ENCODE measurements at regions not wholly inside any gene's neighbourhood (a gene's known extent, or its start where the extent isn't known, plus 50 kb on each side); places are given as distances from the start of the nearest gene placed in this dataset.

DNA sequence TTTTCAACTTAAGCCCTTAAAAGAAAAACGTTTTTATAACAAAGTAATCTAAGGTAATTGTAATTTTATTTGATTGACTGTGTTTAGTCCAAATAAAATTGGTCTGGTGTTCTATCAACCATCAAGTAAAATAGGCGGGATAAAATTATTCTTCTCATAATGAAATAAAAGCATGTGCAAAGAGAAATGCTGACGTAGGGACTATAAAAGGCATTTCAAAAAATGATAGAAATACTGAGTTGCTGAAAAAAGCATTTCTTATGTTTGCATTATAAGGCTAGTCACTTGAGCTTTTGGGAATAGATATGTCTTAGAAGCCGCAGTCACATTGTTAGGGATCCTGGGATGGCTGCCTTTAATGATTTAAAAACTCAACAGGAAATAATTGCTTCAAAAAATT is 608.0 kb upstream of the JAG1 start:
- TF ChIP-seq ZFP3 (CRISPR knock-in tag; IDR thresholded peaks at IDR 0.05): no peak
- no peak for TF ChIP-seq RARB (CRISPR knock-in tag; IDR thresholded peaks at IDR 0.05)
- TF ChIP-seq ISL1 (CRISPR knock-in tag; IDR thresholded peaks at IDR 0.05): no peak
- no peak for TF ChIP-seq ZNF70 (CRISPR knock-in tag; IDR thresholded peaks at IDR 0.05)
- no peak for TF ChIP-seq BACH2 (CRISPR knock-in tag; IDR thresholded peaks at IDR 0.05; ENCODE audit: borderline replicate concordance)
- TF ChIP-seq ZNF8 (CRISPR knock-in tag; IDR thresholded peaks at IDR 0.05): no peak
- TF ChIP-seq PPARA (CRISPR knock-in tag; IDR thresholded peaks at IDR 0.05; ENCODE audit: borderline replicate concordance): no peak
- TF ChIP-seq, protein P1, sequence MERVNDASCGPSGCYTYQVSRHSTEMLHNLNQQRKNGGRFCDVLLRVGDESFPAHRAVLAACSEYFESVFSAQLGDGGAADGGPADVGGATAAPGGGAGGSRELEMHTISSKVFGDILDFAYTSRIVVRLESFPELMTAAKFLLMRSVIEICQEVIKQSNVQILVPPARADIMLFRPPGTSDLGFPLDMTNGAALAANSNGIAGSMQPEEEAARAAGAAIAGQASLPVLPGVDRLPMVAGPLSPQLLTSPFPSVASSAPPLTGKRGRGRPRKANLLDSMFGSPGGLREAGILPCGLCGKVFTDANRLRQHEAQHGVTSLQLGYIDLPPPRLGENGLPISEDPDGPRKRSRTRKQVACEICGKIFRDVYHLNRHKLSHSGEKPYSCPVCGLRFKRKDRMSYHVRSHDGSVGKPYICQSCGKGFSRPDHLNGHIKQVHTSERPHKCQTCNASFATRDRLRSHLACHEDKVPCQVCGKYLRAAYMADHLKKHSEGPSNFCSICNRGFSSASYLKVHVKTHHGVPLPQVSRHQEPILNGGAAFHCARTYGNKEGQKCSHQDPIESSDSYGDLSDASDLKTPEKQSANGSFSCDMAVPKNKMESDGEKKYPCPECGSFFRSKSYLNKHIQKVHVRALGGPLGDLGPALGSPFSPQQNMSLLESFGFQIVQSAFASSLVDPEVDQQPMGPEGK (CRISPR knock-in tag; IDR thresholded peaks at IDR 0.05; ENCODE audit: borderline replicate concordance): no peak
- no peak for TF ChIP-seq OSR1 (CRISPR knock-in tag; IDR thresholded peaks at IDR 0.05)
- TF ChIP-seq GLIS3 (CRISPR knock-in tag; IDR thresholded peaks at IDR 0.05): no peak
- TF ChIP-seq CSDC2 (CRISPR knock-in tag; IDR thresholded peaks at IDR 0.05): no peak
- TF ChIP-seq, protein P2, sequence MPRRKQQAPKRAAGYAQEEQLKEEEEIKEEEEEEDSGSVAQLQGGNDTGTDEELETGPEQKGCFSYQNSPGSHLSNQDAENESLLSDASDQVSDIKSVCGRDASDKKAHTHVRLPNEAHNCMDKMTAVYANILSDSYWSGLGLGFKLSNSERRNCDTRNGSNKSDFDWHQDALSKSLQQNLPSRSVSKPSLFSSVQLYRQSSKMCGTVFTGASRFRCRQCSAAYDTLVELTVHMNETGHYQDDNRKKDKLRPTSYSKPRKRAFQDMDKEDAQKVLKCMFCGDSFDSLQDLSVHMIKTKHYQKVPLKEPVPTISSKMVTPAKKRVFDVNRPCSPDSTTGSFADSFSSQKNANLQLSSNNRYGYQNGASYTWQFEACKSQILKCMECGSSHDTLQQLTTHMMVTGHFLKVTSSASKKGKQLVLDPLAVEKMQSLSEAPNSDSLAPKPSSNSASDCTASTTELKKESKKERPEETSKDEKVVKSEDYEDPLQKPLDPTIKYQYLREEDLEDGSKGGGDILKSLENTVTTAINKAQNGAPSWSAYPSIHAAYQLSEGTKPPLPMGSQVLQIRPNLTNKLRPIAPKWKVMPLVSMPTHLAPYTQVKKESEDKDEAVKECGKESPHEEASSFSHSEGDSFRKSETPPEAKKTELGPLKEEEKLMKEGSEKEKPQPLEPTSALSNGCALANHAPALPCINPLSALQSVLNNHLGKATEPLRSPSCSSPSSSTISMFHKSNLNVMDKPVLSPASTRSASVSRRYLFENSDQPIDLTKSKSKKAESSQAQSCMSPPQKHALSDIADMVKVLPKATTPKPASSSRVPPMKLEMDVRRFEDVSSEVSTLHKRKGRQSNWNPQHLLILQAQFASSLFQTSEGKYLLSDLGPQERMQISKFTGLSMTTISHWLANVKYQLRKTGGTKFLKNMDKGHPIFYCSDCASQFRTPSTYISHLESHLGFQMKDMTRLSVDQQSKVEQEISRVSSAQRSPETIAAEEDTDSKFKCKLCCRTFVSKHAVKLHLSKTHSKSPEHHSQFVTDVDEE (CRISPR knock-in tag; IDR thresholded peaks at IDR 0.05): no peak
- TF ChIP-seq TCF4 (CRISPR knock-in tag; IDR thresholded peaks at IDR 0.05; ENCODE audit: borderline replicate concordance): no peak
